Esophagus squamous epithelium (tissue), 4 donors: ENCODE measurements at regions not wholly inside any gene's neighbourhood (a gene's known extent, or its start where the extent isn't known, plus 50 kb on each side); places are given as distances from the start of the nearest gene placed in this dataset.

Source experiments
- POLR2A ChIP-seq, 4 donors: fragments of 450-650 bp; IDR thresholded peaks; one replicate each; pipeline ENCODE4 v1.6.1; 2017; ENCODE audit warnings: antibody characterized with exemption in 4 of 4, mild to moderate bottlenecking in 4 of 4, moderate library complexity in 3 of 4
- TF ChIP-seq, protein P1 (sequence below), 6 experiments: fragments of 450-650 bp in 4 of 6; fragments of 200-600 bp in 2 of 6; sonication (generic) in 2 of 6; IDR thresholded peaks; one replicate each; pipeline ENCODE4 v1.5.1; 2016 to 2019; ENCODE audit warnings: antibody characterized with exemption in 6 of 6, mild to moderate bottlenecking in 4 of 6, moderate library complexity in 4 of 6

GRCh38 chr4:137375111-137375850 is 157.0 kb downstream of the PCDH18 start:
- no peak for TF ChIP-seq POLR2A (IDR thresholded peaks at IDR 0.05)
- TF ChIP-seq, protein P1, sequence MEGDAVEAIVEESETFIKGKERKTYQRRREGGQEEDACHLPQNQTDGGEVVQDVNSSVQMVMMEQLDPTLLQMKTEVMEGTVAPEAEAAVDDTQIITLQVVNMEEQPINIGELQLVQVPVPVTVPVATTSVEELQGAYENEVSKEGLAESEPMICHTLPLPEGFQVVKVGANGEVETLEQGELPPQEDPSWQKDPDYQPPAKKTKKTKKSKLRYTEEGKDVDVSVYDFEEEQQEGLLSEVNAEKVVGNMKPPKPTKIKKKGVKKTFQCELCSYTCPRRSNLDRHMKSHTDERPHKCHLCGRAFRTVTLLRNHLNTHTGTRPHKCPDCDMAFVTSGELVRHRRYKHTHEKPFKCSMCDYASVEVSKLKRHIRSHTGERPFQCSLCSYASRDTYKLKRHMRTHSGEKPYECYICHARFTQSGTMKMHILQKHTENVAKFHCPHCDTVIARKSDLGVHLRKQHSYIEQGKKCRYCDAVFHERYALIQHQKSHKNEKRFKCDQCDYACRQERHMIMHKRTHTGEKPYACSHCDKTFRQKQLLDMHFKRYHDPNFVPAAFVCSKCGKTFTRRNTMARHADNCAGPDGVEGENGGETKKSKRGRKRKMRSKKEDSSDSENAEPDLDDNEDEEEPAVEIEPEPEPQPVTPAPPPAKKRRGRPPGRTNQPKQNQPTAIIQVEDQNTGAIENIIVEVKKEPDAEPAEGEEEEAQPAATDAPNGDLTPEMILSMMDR (IDR thresholded peaks at IDR 0.05) = no peak
